Activated gamma-delta T cell treated with anti-CD3 and anti-CD28 coated beads, Interleukin-2, amount 50 U/mL, for 16 hours (primary cell): ENCODE measurements at regions not wholly inside any gene's neighbourhood (a gene's known extent, or its start where the extent isn't known, plus 50 kb on each side); places are given as distances from the start of the nearest gene placed in this dataset.

Source experiments
- DNase-seq: peaks from one replicate; pipeline ENCODE4 v3.0.0-alpha.2; 2020; ENCODE audit warnings: low read depth

GRCh38 chr2:121969166-121969565 is 213.7 kb downstream of the TSN start:
- no peak for DNase-seq

DNA sequence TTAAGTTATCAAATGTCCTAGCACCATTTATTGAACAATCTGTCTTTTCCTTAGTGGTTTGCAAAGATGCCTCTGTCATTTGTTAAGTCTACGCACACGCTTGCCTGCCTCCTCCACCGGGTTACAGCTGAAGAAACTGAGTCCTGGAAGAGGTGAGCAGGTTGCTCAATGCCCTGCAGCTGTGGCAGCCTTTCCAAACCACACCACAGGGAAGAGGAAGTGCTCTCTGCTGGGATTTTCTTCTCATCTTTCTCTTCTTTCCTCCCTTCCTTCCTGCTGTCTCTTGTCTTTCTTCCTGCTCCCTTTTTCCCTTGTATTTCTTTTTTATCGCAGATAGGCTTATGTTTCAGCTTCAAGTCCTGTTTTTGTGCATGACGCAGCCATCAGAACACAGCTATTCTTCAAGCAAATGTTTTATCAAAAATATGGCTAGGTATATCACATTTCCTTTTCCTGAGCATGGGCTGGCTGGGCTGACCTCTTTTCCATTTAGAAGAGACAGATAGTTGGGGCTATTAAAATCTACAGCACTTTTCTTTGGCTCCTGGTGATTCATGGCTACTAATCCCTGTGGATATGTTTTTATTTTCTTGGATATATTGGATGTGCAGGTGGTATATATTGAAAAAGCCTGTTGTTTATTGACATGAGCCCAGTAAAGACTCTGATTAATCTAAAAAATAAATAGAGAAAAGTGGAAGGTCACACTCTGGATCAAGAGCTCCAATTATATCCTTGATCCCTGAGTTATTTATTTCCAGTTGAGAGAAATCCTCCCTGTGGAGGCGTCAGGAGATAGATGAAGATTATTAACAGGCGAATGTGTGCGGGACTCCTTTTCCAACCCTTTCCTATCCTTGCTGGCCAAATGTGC is 214.6 kb downstream of the TSN start:
- no peak for DNase-seq

- DNase-seq: no peak
These were observed 216.8 kb downstream of the TSN start for GRCh38 chr2:121972203-121972602.

- DNase-seq: peak; percentile 2
These were observed 219.6 kb downstream of the TSN start for GRCh38 chr2:121974897-121975661.

GRCh38 chr2:121976926-121977325 is 221.5 kb downstream of the TSN start:
- DNase-seq: no peak

DNA sequence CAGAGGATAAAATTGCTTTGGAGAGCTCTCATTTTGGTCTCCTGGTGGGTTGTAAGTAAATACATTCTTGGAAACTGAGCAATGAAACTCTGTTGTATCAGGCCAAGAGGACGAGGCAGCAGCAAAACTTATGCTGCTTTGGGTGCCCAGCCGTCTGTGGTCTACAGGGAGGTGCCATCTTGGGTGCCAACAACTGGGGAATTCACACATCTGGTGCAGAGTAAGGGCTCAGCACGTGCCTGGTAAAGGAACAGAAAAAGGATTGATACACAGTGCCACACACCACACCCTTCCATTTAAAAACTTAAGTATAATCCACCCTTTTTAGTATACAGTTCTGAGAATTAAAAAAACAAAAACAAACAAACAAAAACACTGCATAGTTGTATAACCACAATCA is 221.9 kb downstream of the TSN start:
- no peak for DNase-seq

- no peak for DNase-seq
These were observed 237.2 kb downstream of the TSN start for GRCh38 chr2:121992700-121993099.

DNA sequence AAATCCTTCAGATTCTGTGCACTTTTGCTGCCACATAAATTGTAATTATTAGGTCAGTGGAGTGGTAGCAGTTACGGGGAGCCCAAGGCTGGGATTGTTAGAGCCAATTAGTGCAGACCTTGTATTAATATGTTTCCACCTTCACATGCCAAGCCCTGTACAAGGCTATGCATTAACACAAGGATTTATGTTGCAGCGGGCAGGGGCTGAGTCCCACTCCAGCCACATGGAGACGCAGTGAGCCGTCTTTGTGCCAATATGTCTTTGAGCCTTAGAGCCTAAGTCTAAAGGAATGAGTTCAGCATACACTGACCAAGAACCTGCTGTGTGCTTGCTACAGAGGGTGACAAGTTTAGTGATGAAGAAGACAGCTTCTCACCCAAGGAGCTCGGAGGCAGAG is 238.2 kb downstream of the TSN start:
- no peak for DNase-seq

GRCh38 chr2:121994238-121995206 is 239.1 kb downstream of the TSN start:
- no peak for DNase-seq

- DNase-seq: no peak
These were observed 243.3 kb downstream of the TSN start for GRCh38 chr2:121998751-121999150.

DNA sequence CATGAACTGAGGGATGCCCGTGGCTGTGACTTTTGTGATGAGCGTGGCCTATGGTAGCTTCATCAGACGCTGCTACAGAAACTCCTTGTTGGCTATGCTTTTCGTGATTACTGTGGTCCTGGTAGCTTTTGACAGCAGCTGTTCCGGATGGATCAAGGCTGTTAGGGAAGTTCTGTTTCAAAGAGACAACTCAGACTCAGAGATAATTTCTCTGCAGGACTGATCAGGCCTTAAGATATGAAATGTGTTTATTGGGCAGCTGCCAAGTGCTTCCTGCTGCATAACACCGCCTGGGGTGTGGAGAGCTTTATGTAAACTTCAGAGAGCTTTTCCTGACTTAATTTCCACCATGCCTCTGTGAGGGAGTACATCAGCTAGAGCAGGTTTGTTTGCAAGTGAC is 243.8 kb downstream of the TSN start:
- no peak for DNase-seq

- DNase-seq: no peak
These were observed 245.3 kb downstream of the TSN start for GRCh38 chr2:122000556-122001340.

- no peak for DNase-seq
These were observed 246.0 kb downstream of the TSN start for GRCh38 chr2:122001441-122001874.

DNA sequence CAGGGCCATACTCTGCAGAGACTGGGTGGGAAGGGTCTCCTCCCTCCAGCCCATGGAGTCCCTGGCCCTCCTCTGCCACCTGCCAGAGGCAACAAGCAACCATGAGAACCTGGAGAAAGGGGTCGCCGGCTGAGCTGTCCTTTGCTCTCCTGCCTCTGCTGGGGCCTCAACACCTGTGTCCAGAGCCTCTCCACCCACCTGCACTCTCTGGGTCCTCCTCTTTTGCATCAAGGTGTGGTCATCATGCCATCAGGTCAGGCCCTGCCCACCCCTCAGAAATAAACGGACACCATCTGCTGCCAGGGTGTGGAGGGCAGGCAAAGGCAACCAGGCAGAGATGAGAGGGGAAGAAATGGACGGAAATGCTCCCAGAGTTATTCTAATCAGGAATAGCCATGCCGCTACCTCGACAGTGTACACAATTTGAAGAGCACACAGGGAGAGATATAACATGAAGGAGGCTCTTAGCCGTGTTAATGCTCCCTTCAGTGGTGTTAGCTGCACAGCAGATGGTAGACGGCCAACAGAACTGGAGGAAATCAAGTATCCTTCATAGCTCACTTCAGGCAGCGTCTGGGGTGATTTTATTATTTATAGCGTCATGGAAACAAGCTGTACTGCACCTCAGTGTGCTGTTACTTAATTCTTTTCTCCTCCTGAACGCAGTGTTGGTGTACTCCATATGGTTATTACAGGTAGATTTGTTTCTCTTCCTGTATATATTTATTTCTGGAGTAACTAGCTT is 247.9 kb downstream of the TSN start:
- DNase-seq: no peak

DNA sequence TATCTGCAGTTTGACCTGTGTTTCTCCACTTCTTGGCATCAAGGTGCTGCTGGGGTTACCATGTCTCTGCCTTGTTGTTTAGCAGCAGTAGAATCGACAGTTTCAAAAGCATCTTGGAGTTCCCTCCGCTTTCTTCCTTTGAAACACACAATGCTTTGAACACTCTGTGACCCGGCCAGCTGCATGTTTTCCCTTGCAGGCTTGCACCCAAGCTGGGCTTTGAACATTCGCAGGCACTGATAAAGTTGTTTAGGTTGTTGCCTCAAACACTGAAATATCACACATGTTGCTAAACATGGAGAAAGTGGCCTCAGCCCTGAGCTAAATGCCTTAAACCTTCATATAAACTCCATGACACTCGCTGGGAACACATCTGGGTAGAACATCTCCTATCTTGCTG is 251.7 kb downstream of the TSN start:
- DNase-seq: no peak

- DNase-seq: no peak
These were observed 252.1 kb downstream of the TSN start for GRCh38 chr2:122007577-122007976.

GRCh38 chr2:122009561-122009960 is 254.1 kb downstream of the TSN start:
- DNase-seq: no peak

- no peak for DNase-seq
These were observed 256.2 kb downstream of the TSN start for GRCh38 chr2:122011493-122012270.

DNA sequence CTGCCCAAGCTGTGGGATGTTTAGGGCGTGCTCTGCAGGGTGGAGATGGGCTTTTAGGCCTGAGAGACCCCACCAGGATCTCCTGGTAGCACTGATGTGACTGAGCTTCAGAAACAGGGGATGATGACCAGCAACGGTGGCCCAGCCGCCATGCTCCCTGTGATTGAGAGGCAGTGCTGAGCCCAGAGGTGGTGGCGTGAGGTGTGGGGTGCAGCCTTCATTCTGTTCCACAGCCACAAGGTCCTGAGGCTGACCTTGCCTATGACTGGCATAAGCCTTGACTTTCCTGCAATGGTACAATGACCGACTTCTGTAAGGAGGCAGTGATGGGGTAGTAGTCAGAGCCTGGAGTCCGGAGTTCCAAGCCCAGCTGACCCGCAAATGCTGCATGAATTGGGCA is 263.3 kb downstream of the TSN start:
- DNase-seq: no peak

- DNase-seq: no peak
These were observed 264.3 kb downstream of the TSN start for GRCh38 chr2:122019724-122020123.
